OCI-LY3 (cell line): ENCODE measurements at regions not wholly inside any gene's neighbourhood (a gene's known extent, or its start where the extent isn't known, plus 50 kb on each side); places are given as distances from the start of the nearest gene placed in this dataset.

Source experiments
- CTCF ChIP-seq: fragments of 200-600, 300-600 bp; sonication (generic); IDR thresholded peaks from 2 replicates; pipeline ENCODE4 v1.5.1; 2014; ENCODE audit warnings: antibody characterized with exemption, low read length, low read depth
- EZH2phosphoT487 ChIP-seq: fragments of 200-600 bp; shearing (Covaris generic); IDR thresholded peaks from 2 replicates; pipeline ENCODE4 v1.6.1; 2018; ENCODE audit warnings: antibody characterized with exemption, mixed run types, low read depth

GRCh38 chr13:59464926-59465325 lies 698.8 kb downstream of the DIAPH3 start:
- TF ChIP-seq EZH2phosphoT487 (no peak), CTCF (no peak)
